Heart right ventricle (tissue), 16 donors: ENCODE measurements at regions not wholly inside any gene's neighbourhood (a gene's known extent, or its start where the extent isn't known, plus 50 kb on each side); places are given as distances from the start of the nearest gene placed in this dataset.

Experiments
- ATAC-seq, 8 donors: fragments of 200-7000 bp; cut with Tn5 transposase; one replicate each; pipeline ENCODE4 v1.9.1; 2020; ENCODE audit warnings: mild to moderate bottlenecking in 8 of 8, moderate library complexity in 8 of 8, moderate number of reproducible peaks in 1 of 8
- DNase-seq, 2 donors: peaks; one replicate each; pipeline ENCODE4 v3.0.0-alpha.2; 2020
- H3K27ac ChIP-seq, 10 donors: fragments of 200-600 bp; sonication (generic) in 2 of 10; one replicate each; pipeline versions ENCODE4 v1.5.0 to v1.8.0; 2020 to 2022; ENCODE audit warnings: mild to moderate bottlenecking in 3 of 10
- H3K27me3 ChIP-seq, 7 donors: fragments of 200-600 bp; one replicate each; pipeline ENCODE4 v1.8.0; 2021 to 2022; ENCODE audit warnings: mild to moderate bottlenecking in 2 of 7
- H3K36me3 ChIP-seq, 9 donors: fragments of 200-600 bp; sonication (generic) in 1 of 9; one replicate each; pipeline versions ENCODE4 v1.5.0 to v1.8.0; 2020 to 2022; ENCODE audit warnings: mild to moderate bottlenecking in 2 of 9
- H3K4me1 ChIP-seq, 9 donors: fragments of 200-600 bp; sonication (generic) in 1 of 9; one replicate each; pipeline versions ENCODE4 v1.5.0 to v1.8.0; 2020 to 2022; ENCODE audit warnings: mild to moderate bottlenecking in 4 of 9
- H3K4me3 ChIP-seq, 10 donors: fragments of 200-600 bp; sonication (generic) in 2 of 10; one replicate each; pipeline versions ENCODE4 v1.5.0 to v1.8.0; 2020 to 2022; ENCODE audit warnings: mild to moderate bottlenecking in 7 of 10, moderate library complexity in 2 of 10
- H3K9me3 ChIP-seq, 11 donors: fragments of 200-600 bp in 10 of 11; sonication (generic) in 2 of 11; one replicate each; pipeline versions ENCODE4 v1.5.0 to v1.8.0; 2013 to 2022; ENCODE audit warnings: mild to moderate bottlenecking in 2 of 11, control low read depth in 1 of 11, moderate library complexity in 1 of 11
- CTCF ChIP-seq, 9 donors: fragments of 200-600 bp; sonication (generic) in 2 of 9; IDR thresholded peaks; one replicate each; pipeline versions ENCODE4 v1.5.0 to v1.8.0; 2021 to 2022; ENCODE audit warnings: antibody characterized with exemption in 9 of 9, mild to moderate bottlenecking in 5 of 9, moderate library complexity in 1 of 9
- WGBS, 2 donors: extraction: QIAGEN DNeasy Blood & Tissue Kit; methylation state at CpG; one replicate each; pipeline ENCODE4 v1.1.7; 2013; ENCODE audit warnings: inconsistent platforms in 1 of 2; 5-methylcytosine and 5-hydroxymethylcytosine counted together
- intact Hi-C, 10 donors: fragments of 100-400 bp; cut with DNase I; formaldehyde crosslinking; loops; one replicate each; pipeline versions ENCODE4 v1.11.1 to v1.14.2; 2022
- donor health status: Arrhythmogenic right ventricular cardiomyopathy.
- donor health status: ischemic (EF 13 %, LVEDD 7.1; RV severe dilation, severe dysfunction).
- donor health status: healthy with polysubstance abuse.
- donor health status: DM: no; HTN: yes; CAD: no.
- donor health status: DM: no; HTN: no; CAD: no.
- donor health status: ischemic (EF 25% LVEDD 6.9; RV normal size, moderate dysfunction).
- donor health status: ischemic (EF 25% LVEDD 5.7; RV mildly dilated, moderate dysfunction).
- donor health status: healthy.
- donor health status: DM: yes; HTN: yes; CAD: no.
- donor health status: Ischemic cardiomyopathy.
- donor health status: ischemic (EF 35%, LVEDD 5.7; RV mildly dilated, moderate dysfunction).
- donor health status: nonischemic (EF 11% LVEDD 7.7; RV severe dilation, severe dysfunction).
- donor health status: DM: yes; HTN: yes; CAD: no.
- donor health status: PGD.
- donor health status: ischemic (EF 29% LVEDD 5.4; RV normal size, mild dysfunction).
- donor health status: nonischemic (EF 23%, LVEDD 6.1; RV moderate dilation, normal function).

- TF ChIP-seq CTCF (IDR thresholded peaks at IDR 0.05): no peak
- intact Hi-C loops: no loop called here
- Histone ChIP-seq H3K27me3 (peaks cover 0 to 6% (median 0%) of the 10 kb centered on the region in 7 donors), H3K27ac (no peak overlapping the region), H3K36me3 (no peaks in the 10 kb centered on the region), H3K4me3 (no peak overlapping the region), H3K9me3 (peaks cover 0 to 36% (median 15%) of the 10 kb centered on the region in 11 donors), H3K4me1 (no peaks in the 10 kb centered on the region)
- DNase-seq (no peak), ATAC-seq (no peak)
- 67 to 68% methylated on average over 4 of the region's 4 CpGs for WGBS, 2 donors
Measured at GRCh38 chr3:116630494-116630893, 79.1 kb upstream of the TUSC7 start.

- H3K4me1 ChIP-seq: no peaks in the 10 kb centered on the region
- DNase-seq (no peak), ATAC-seq (no peak)
- no peak overlapping the region for H3K27ac ChIP-seq
- WGBS, 2 donors: 79 to 83% methylated on average over 2 of the region's 2 CpGs
- H3K9me3 ChIP-seq: no peaks in the 10 kb centered on the region
- no peaks in the 10 kb centered on the region for H3K36me3 ChIP-seq
- no peak overlapping the region for H3K4me3 ChIP-seq
- H3K27me3 ChIP-seq: no peaks in the 10 kb centered on the region
- intact Hi-C loops: no loop called here
- TF ChIP-seq CTCF (IDR thresholded peaks at IDR 0.05): no peak
Measured at GRCh38 chr3:116639641-116640040, 69.9 kb upstream of the TUSC7 start.

- no peak for TF ChIP-seq CTCF (IDR thresholded peaks at IDR 0.05)
- no peak for ATAC-seq
Measured at GRCh38 chr3:116640109-116640508, 69.5 kb upstream of the TUSC7 start.

GRCh38 chr3:116643001-116643400 lies 66.6 kb upstream of the TUSC7 start:
- Histone ChIP-seq H3K4me3 (no peak overlapping the region), H3K27ac (no peak overlapping the region), H3K4me1 (no peaks in the 10 kb centered on the region), H3K9me3 (no peaks in the 10 kb centered on the region), H3K27me3 (no peaks in the 10 kb centered on the region), H3K36me3 (no peaks in the 10 kb centered on the region)
- DNase-seq (no peak), ATAC-seq (no peak)
- intact Hi-C loops: no loop called here
- TF ChIP-seq CTCF (IDR thresholded peaks at IDR 0.05): no peak

More at GRCh38 chr3:116640109-116640508, 69.5 kb upstream of the TUSC7 start:
- intact Hi-C loops: no loop called here
- Histone ChIP-seq H3K36me3 (no peaks in the 10 kb centered on the region), H3K27me3 (no peaks in the 10 kb centered on the region), H3K27ac (no peak overlapping the region), H3K4me3 (no peak overlapping the region), H3K4me1 (no peaks in the 10 kb centered on the region), H3K9me3 (no peaks in the 10 kb centered on the region)
- no peak for DNase-seq
- WGBS, 2 donors: 66 to 81% methylated on average over 3 of the region's 3 CpGs

GRCh38 chr3:116647996-116648395 lies 61.6 kb upstream of the TUSC7 start:
- no peak for TF ChIP-seq CTCF (IDR thresholded peaks at IDR 0.05)
- H3K27me3 ChIP-seq: no peaks in the 10 kb centered on the region
- intact Hi-C loops: no loop called here
- ATAC-seq: no peak
- no peak for DNase-seq
- H3K9me3 ChIP-seq: no peaks in the 10 kb centered on the region
- H3K4me3 ChIP-seq: no peak overlapping the region
- no peaks in the 10 kb centered on the region for H3K4me1 ChIP-seq
- no peak overlapping the region for H3K27ac ChIP-seq
- H3K36me3 ChIP-seq: no peaks in the 10 kb centered on the region
